IPS-20b (cell line): ENCODE measurements at regions not wholly inside any gene's neighbourhood (a gene's known extent, or its start where the extent isn't known, plus 50 kb on each side); places are given as distances from the start of the nearest gene placed in this dataset.

ENCODE experiments used
- H3K27ac ChIP-seq: one replicate; pipeline ENCODE4 v1.5.1; 2013; ENCODE audit warnings: low read length
- H3K27me3 ChIP-seq: 2 replicates; pipeline ENCODE4 v1.6.1; 2013; ENCODE audit warnings: mild to moderate bottlenecking, low read length, inconsistent platforms; ENCODE audit not compliant: insufficient read depth
- H3K36me3 ChIP-seq: 2 replicates; pipeline ENCODE4 v1.6.1; 2013; ENCODE audit warnings: low read depth, mild to moderate bottlenecking, inconsistent platforms, low read length, moderate library complexity; ENCODE audit not compliant: insufficient read depth
- H3K4me1 ChIP-seq: 2 replicates; pipeline ENCODE4 v1.6.1; 2013; ENCODE audit warnings: mild to moderate bottlenecking, control low read depth, inconsistent platforms, low read length, moderate library complexity; ENCODE audit not compliant: insufficient read depth
- H3K4me3 ChIP-seq: 2 replicates; pipeline ENCODE4 v1.5.1; 2013; ENCODE audit warnings: mild to moderate bottlenecking, low read length, inconsistent platforms
- H3K9ac ChIP-seq: 2 replicates; pipeline ENCODE4 v1.6.1; 2013; ENCODE audit warnings: low read depth, mild to moderate bottlenecking, inconsistent platforms, low read length, moderate library complexity
- H3K9me3 ChIP-seq: 2 replicates; pipeline ENCODE4 v1.6.1; 2013; ENCODE audit warnings: mild to moderate bottlenecking, low read depth, low read length, inconsistent platforms; ENCODE audit not compliant: insufficient read depth

- Histone ChIP-seq H3K9me3 (no peaks in the 10 kb centered on the region), H3K27ac (no peak overlapping the region), H3K4me3 (peak overlapping the region; percentile 76), H3K9ac (peak overlapping the region; percentile 40; the same call in 1 of the 2 replicates), H3K36me3 (no peaks in the 10 kb centered on the region), H3K4me1 (peaks cover 4% of the 10 kb centered on the region; the same call in 1 of the 2 replicates), H3K27me3 (peaks cover 50% of the 10 kb centered on the region)
Observed at GRCh38 chr4:164383358-164384220, 370.3 kb upstream of the SMIM31 start.

DNA sequence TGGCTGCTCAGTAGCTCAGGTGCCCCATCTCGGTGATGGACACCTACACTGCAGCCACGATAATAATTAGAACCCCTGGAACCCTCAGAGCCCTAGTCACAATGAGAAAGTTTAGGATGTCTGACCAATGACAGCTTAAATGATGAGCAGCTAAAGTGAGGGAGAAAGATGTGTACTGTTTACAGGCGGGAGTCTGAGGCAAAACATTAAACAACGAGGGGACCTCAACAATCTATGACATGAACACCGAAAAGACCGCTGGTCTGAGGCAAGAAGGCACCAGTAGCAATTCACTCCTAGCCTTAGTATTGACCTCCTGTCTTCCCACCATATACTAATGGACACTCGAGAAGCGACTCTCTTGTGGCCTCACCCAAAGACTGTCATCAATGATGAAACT is 369.5 kb upstream of the SMIM31 start:
- Histone ChIP-seq H3K4me3 (peak overlapping the region; percentile 76; the same call in 1 of the 2 replicates), H3K36me3 (no peaks in the 10 kb centered on the region), H3K9ac (peak overlapping the region; percentile 40; the same call in 1 of the 2 replicates), H3K27ac (no peak overlapping the region), H3K4me1 (peaks cover 4% of the 10 kb centered on the region; the same call in 1 of the 2 replicates), H3K9me3 (no peaks in the 10 kb centered on the region), H3K27me3 (peaks cover 50% of the 10 kb centered on the region)

DNA sequence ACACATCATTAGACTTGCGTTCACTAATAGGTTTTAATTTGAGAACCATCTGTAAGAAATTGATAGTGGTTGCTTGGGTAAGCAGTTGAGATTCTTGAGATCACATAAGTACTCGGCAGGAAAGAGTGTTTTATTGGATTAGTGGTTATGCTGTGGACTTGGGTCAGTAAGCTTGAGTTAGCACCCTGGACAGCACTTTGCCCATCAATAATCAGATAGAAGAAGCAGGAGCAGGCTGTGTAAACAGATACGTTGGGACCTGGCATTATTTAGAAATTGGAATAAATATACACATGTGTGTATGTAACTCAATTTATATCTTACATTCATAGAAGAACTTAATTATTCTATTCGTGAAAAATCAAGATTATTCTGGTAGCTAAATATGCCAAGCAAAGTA is 357.5 kb upstream of the SMIM31 start:
- Histone ChIP-seq H3K36me3 (no peaks in the 10 kb centered on the region), H3K4me1 (no peaks in the 10 kb centered on the region), H3K27me3 (no peaks in the 10 kb centered on the region), H3K27ac (no peak overlapping the region), H3K9me3 (no peaks in the 10 kb centered on the region), H3K4me3 (no peak overlapping the region), H3K9ac (no peak overlapping the region)

- Histone ChIP-seq H3K27ac (no peak overlapping the region), H3K4me3 (no peak overlapping the region), H3K9ac (no peak overlapping the region), H3K9me3 (no peaks in the 10 kb centered on the region), H3K27me3 (no peaks in the 10 kb centered on the region), H3K4me1 (no peaks in the 10 kb centered on the region), H3K36me3 (no peaks in the 10 kb centered on the region)
Observed at GRCh38 chr4:164402554-164402953, 351.4 kb upstream of the SMIM31 start.

DNA sequence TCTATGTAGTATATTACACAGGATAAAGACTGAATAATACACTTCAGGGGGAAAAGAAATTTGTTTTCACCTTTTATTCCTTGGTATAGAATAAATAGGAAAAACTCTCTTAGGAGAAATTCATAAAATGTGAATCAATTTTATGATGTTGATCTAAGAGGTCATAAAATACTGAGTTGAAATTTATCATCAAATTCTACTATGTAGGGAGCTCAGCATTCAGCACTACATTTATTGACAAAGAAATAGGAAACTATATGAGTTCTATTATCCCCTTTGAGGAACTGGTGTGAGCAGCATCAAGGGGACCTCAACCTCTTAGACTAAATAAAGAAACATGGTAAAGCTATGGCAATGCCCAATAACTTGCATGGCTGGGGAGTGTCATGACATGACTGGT is 348.2 kb upstream of the SMIM31 start:
- H3K27me3 ChIP-seq = no peaks in the 10 kb centered on the region
- no peak overlapping the region for H3K27ac ChIP-seq
- H3K4me1 ChIP-seq = no peaks in the 10 kb centered on the region
- no peak overlapping the region for H3K9ac ChIP-seq
- no peaks in the 10 kb centered on the region for H3K36me3 ChIP-seq
- H3K4me3 ChIP-seq = no peak overlapping the region
- H3K9me3 ChIP-seq = no peaks in the 10 kb centered on the region

- Histone ChIP-seq H3K36me3 (no peaks in the 10 kb centered on the region), H3K27me3 (no peaks in the 10 kb centered on the region), H3K9me3 (no peaks in the 10 kb centered on the region), H3K27ac (no peak overlapping the region), H3K4me3 (no peak overlapping the region), H3K4me1 (no peaks in the 10 kb centered on the region), H3K9ac (no peak overlapping the region)
Observed at GRCh38 chr4:164408831-164409230, 345.1 kb upstream of the SMIM31 start.

GRCh38 chr4:164410401-164410800 is 343.5 kb upstream of the SMIM31 start:
- Histone ChIP-seq H3K9me3 (no peaks in the 10 kb centered on the region), H3K27ac (no peak overlapping the region), H3K36me3 (no peaks in the 10 kb centered on the region), H3K4me1 (no peaks in the 10 kb centered on the region), H3K4me3 (no peak overlapping the region), H3K27me3 (no peaks in the 10 kb centered on the region), H3K9ac (no peak overlapping the region)

DNA sequence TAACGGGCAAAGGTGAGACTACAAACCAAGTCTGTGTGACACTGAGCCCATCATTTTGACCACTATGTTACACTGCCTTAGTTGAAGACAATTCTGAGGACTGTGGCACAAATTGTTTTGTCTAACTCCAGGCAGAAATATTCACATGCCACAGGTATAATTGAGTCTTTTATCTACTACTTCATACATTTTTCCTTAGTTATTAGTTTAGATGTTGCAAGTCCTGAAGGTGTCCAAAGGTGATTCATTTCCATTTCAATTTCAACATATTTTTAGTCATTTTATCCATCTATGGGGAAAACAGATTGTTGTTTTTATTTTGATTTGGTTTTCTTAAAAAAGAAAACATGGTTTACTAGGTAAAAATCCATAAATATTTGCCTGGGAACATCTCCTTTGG is 341.7 kb upstream of the SMIM31 start:
- no peak overlapping the region for H3K27ac ChIP-seq
- H3K9me3 ChIP-seq = no peaks in the 10 kb centered on the region
- H3K27me3 ChIP-seq = no peaks in the 10 kb centered on the region
- no peak overlapping the region for H3K4me3 ChIP-seq
- no peaks in the 10 kb centered on the region for H3K36me3 ChIP-seq
- H3K4me1 ChIP-seq = no peaks in the 10 kb centered on the region
- no peak overlapping the region for H3K9ac ChIP-seq

- H3K27ac ChIP-seq = no peak overlapping the region
- peaks cover 3% of the 10 kb centered on the region; the same call in 1 of the 2 replicates for H3K9me3 ChIP-seq
- no peaks in the 10 kb centered on the region for H3K27me3 ChIP-seq
- H3K4me1 ChIP-seq = no peaks in the 10 kb centered on the region
- H3K9ac ChIP-seq = no peak overlapping the region
- no peak overlapping the region for H3K4me3 ChIP-seq
- H3K36me3 ChIP-seq = no peaks in the 10 kb centered on the region
Observed at GRCh38 chr4:164413743-164414142, 340.2 kb upstream of the SMIM31 start.

GRCh38 chr4:164423819-164424218 is 330.1 kb upstream of the SMIM31 start:
- H3K27ac ChIP-seq = no peak overlapping the region
- H3K9ac ChIP-seq = no peak overlapping the region
- no peaks in the 10 kb centered on the region for H3K27me3 ChIP-seq
- no peaks in the 10 kb centered on the region for H3K36me3 ChIP-seq
- H3K4me3 ChIP-seq = no peak overlapping the region
- H3K9me3 ChIP-seq = no peaks in the 10 kb centered on the region
- H3K4me1 ChIP-seq = no peaks in the 10 kb centered on the region

GRCh38 chr4:164424846-164425245 is 329.1 kb upstream of the SMIM31 start:
- Histone ChIP-seq H3K36me3 (no peaks in the 10 kb centered on the region), H3K9me3 (no peaks in the 10 kb centered on the region), H3K4me3 (no peak overlapping the region), H3K4me1 (no peaks in the 10 kb centered on the region), H3K27me3 (no peaks in the 10 kb centered on the region), H3K9ac (no peak overlapping the region), H3K27ac (no peak overlapping the region)

GRCh38 chr4:164428561-164428960 is 325.4 kb upstream of the SMIM31 start:
- Histone ChIP-seq H3K9me3 (no peaks in the 10 kb centered on the region), H3K27me3 (no peaks in the 10 kb centered on the region), H3K4me1 (no peaks in the 10 kb centered on the region), H3K36me3 (no peaks in the 10 kb centered on the region), H3K4me3 (no peak overlapping the region), H3K9ac (no peak overlapping the region), H3K27ac (no peak overlapping the region)
